SK-N-SH treated with all-trans-retinoic acid at 6 μM for 48 hours (cell line): ENCODE measurements at regions not wholly inside any gene's neighbourhood (a gene's known extent, or its start where the extent isn't known, plus 50 kb on each side); places are given as distances from the start of the nearest gene placed in this dataset.
"Not testable (repeated sequence)": the region's sequence is repeated elsewhere in the genome, so short reads cannot be mapped to it uniquely, and the experiment has no call there.

Experiments
- ATAC-seq: fragments of 200-7000 bp; cut with Tn5 transposase; 3 replicates; pipeline ENCODE4 v1.9.1; 2020; ENCODE audit warnings: mild to moderate bottlenecking, moderate library complexity
- ARNTL ChIP-seq: fragments of 450-650 bp; formaldehyde crosslinking; IDR thresholded peaks from 2 replicates; pipeline ENCODE4 v1.5.0; 2020; ENCODE audit warnings: low read depth, mild to moderate bottlenecking, moderate library complexity, borderline replicate concordance
- BACH2 ChIP-seq: fragments of 250-450 bp; sonication (Bioruptor Pico); IDR thresholded peaks from 2 replicates; pipeline ENCODE4 v1.9.0; 2021; ENCODE audit warnings: mild to moderate bottlenecking, borderline replicate concordance
- CSDC2 ChIP-seq: fragments of 250-450 bp; sonication (Bioruptor Pico); IDR thresholded peaks from 2 replicates; pipeline ENCODE4 v1.5.0; 2020; ENCODE audit warnings: mild to moderate bottlenecking, moderate library complexity
- GLIS3 ChIP-seq: fragments of 250-450 bp; sonication (Bioruptor Pico); IDR thresholded peaks from 2 replicates; pipeline ENCODE4 v1.5.0; 2020; ENCODE audit warnings: mild to moderate bottlenecking, moderate library complexity
- ISL1 ChIP-seq: fragments of 250-450 bp; sonication (Bioruptor Pico); IDR thresholded peaks from 2 replicates; pipeline ENCODE4 v2.1.2; 2022; ENCODE audit warnings: mild to moderate bottlenecking, moderate library complexity
- OSR1 ChIP-seq: fragments of 250-450 bp; sonication (Bioruptor Pico); IDR thresholded peaks from 2 replicates; pipeline ENCODE4 v1.8.0; 2022; ENCODE audit warnings: moderate library complexity, mild to moderate bottlenecking, inconsistent platforms
- PPARA ChIP-seq: fragments of 250-450 bp; sonication (Bioruptor Pico); IDR thresholded peaks from 2 replicates; pipeline ENCODE4 v1.5.0; 2020; ENCODE audit warnings: mild to moderate bottlenecking, borderline replicate concordance
- SNAI2 ChIP-seq: fragments of 250-450 bp; sonication (Bioruptor Pico); IDR thresholded peaks from 2 replicates; pipeline ENCODE4 v1.5.0; 2020; ENCODE audit warnings: mild to moderate bottlenecking, moderate library complexity
- TCF4 ChIP-seq: fragments of 250-450 bp; sonication (Bioruptor Pico); IDR thresholded peaks from 2 replicates; pipeline ENCODE4 v1.8.0; 2021; ENCODE audit warnings: mild to moderate bottlenecking, moderate library complexity, borderline replicate concordance
- TOX ChIP-seq: fragments of 250-450 bp; sonication (Bioruptor Pico); IDR thresholded peaks from 2 replicates; pipeline ENCODE4 v1.8.0; 2021; ENCODE audit warnings: mild to moderate bottlenecking, moderate library complexity, borderline replicate concordance
- ZC3H10 ChIP-seq: fragments of 250-450 bp; sonication (Bioruptor Pico); IDR thresholded peaks from 2 replicates; pipeline ENCODE4 v1.5.1; 2021; ENCODE audit warnings: mild to moderate bottlenecking, moderate library complexity
- ZFP3 ChIP-seq: fragments of 250-450 bp; sonication (Bioruptor Pico); IDR thresholded peaks from 2 replicates; pipeline ENCODE4 v1.5.0; 2020; ENCODE audit warnings: mild to moderate bottlenecking, moderate library complexity
- ZFP30 ChIP-seq: fragments of 450-650 bp; formaldehyde crosslinking; IDR thresholded peaks from 2 replicates; pipeline ENCODE4 v1.5.0; 2022; ENCODE audit warnings: mild to moderate bottlenecking, moderate library complexity
- ZNF565 ChIP-seq: fragments of 450-650 bp; formaldehyde crosslinking; conservative IDR thresholded peaks from 2 replicates; pipeline ENCODE4 v1.5.0; 2020; ENCODE audit warnings: low read depth, mild to moderate bottlenecking, moderate library complexity
- ZNF70 ChIP-seq: fragments of 450-650 bp; formaldehyde crosslinking; IDR thresholded peaks from 2 replicates; pipeline ENCODE4 v1.5.0; 2020; ENCODE audit warnings: mild to moderate bottlenecking, moderate library complexity
- ZNF8 ChIP-seq: fragments of 450-650 bp; formaldehyde crosslinking; IDR thresholded peaks from 2 replicates; pipeline ENCODE4 v1.5.0; 2020; ENCODE audit warnings: mild to moderate bottlenecking, moderate library complexity
- TF ChIP-seq, protein P1 (sequence below): fragments of 250-450 bp; sonication (Bioruptor Pico); IDR thresholded peaks from 2 replicates; pipeline ENCODE4 v1.5.1; 2020; ENCODE audit warnings: low read depth, mild to moderate bottlenecking, moderate library complexity
- TF ChIP-seq, protein P2 (sequence below): fragments of 250-450 bp; sonication (Bioruptor Pico); IDR thresholded peaks from 2 replicates; pipeline ENCODE4 v1.8.0; 2021; ENCODE audit warnings: low read depth, mild to moderate bottlenecking, moderate library complexity, borderline replicate concordance
- TF ChIP-seq, protein P3 (sequence below): fragments of 250-450 bp; sonication (Bioruptor Pico); IDR thresholded peaks from 2 replicates; pipeline ENCODE4 v1.5.0; 2020; ENCODE audit warnings: mild to moderate bottlenecking, moderate library complexity
- TF ChIP-seq, protein P4 (sequence below): fragments of 250-450 bp; sonication (Bioruptor Pico); IDR thresholded peaks from 2 replicates; pipeline ENCODE4 v1.8.0; 2020; ENCODE audit warnings: mild to moderate bottlenecking, moderate library complexity, borderline replicate concordance

DNA sequence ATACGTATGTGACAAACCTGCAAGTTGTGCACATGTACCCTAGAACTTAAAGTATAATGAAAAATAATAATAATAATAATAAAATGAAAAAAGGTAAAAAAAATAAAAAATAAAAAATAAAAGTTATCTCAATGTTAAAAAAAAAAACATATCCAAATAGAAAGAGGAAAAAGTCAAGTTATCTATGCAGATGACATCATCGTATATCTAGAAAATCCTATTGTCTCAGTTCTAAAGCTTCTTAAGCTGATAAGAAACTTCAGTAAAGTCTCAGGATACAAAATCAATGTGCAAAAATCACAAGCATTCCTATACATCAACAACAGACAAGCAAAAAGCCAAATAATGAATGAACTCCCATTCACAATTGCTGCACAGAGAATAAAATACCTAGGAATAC lies 466.6 kb upstream of the PHF14 start:
- no peak for ATAC-seq
- TF ChIP-seq GLIS3 = no peak
- TF ChIP-seq, protein P1, sequence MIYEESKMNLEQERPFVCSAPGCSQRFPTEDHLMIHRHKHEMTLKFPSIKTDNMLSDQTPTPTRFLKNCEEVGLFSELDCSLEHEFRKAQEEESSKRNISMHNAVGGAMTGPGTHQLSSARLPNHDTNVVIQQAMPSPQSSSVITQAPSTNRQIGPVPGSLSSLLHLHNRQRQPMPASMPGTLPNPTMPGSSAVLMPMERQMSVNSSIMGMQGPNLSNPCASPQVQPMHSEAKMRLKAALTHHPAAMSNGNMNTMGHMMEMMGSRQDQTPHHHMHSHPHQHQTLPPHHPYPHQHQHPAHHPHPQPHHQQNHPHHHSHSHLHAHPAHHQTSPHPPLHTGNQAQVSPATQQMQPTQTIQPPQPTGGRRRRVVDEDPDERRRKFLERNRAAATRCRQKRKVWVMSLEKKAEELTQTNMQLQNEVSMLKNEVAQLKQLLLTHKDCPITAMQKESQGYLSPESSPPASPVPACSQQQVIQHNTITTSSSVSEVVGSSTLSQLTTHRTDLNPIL (CRISPR knock-in tag) = no peak
- TF ChIP-seq ZNF565 = no peak

DNA sequence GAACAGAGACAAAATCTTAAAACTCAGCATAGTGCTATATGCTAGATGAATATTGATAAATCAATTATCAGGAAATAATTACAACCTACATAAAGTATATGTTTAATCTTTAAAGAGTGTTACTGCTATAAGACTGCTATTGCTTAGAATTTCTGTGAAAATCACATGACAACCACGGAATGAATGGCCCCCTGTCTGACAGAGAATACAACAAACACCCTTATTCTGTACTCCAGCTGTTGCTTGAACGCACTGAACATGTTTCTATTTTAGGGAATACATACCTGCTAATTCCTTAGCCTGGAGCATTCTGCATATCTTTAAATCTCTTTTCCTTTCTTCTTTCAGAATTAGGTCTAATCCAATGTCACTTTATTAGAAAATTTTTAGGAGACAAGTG lies 452.4 kb upstream of the PHF14 start:
- TF ChIP-seq, protein P2, sequence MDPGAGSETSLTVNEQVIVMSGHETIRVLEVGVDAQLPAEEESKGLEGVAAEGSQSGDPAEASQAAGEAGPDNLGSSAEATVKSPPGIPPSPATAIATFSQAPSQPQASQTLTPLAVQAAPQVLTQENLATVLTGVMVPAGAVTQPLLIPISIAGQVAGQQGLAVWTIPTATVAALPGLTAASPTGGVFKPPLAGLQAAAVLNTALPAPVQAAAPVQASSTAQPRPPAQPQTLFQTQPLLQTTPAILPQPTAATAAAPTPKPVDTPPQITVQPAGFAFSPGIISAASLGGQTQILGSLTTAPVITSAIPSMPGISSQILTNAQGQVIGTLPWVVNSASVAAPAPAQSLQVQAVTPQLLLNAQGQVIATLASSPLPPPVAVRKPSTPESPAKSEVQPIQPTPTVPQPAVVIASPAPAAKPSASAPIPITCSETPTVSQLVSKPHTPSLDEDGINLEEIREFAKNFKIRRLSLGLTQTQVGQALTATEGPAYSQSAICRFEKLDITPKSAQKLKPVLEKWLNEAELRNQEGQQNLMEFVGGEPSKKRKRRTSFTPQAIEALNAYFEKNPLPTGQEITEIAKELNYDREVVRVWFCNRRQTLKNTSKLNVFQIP (CRISPR knock-in tag) = no peak
- TF ChIP-seq ZNF70 (CRISPR knock-in tag) = no peak
- no peak for TF ChIP-seq ARNTL
- TF ChIP-seq, protein P3, sequence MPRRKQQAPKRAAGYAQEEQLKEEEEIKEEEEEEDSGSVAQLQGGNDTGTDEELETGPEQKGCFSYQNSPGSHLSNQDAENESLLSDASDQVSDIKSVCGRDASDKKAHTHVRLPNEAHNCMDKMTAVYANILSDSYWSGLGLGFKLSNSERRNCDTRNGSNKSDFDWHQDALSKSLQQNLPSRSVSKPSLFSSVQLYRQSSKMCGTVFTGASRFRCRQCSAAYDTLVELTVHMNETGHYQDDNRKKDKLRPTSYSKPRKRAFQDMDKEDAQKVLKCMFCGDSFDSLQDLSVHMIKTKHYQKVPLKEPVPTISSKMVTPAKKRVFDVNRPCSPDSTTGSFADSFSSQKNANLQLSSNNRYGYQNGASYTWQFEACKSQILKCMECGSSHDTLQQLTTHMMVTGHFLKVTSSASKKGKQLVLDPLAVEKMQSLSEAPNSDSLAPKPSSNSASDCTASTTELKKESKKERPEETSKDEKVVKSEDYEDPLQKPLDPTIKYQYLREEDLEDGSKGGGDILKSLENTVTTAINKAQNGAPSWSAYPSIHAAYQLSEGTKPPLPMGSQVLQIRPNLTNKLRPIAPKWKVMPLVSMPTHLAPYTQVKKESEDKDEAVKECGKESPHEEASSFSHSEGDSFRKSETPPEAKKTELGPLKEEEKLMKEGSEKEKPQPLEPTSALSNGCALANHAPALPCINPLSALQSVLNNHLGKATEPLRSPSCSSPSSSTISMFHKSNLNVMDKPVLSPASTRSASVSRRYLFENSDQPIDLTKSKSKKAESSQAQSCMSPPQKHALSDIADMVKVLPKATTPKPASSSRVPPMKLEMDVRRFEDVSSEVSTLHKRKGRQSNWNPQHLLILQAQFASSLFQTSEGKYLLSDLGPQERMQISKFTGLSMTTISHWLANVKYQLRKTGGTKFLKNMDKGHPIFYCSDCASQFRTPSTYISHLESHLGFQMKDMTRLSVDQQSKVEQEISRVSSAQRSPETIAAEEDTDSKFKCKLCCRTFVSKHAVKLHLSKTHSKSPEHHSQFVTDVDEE (CRISPR knock-in tag) = no peak
- TF ChIP-seq GLIS3 = no peak
- TF ChIP-seq BACH2 = no peak
- TF ChIP-seq CSDC2 (CRISPR knock-in tag) = no peak
- TF ChIP-seq OSR1 = no peak
- no peak for TF ChIP-seq ZC3H10 (CRISPR knock-in tag)
- TF ChIP-seq ISL1 = no peak
- no peak for TF ChIP-seq TOX (CRISPR knock-in tag)
- no peak for TF ChIP-seq ZFP3
- ATAC-seq = no peak

DNA sequence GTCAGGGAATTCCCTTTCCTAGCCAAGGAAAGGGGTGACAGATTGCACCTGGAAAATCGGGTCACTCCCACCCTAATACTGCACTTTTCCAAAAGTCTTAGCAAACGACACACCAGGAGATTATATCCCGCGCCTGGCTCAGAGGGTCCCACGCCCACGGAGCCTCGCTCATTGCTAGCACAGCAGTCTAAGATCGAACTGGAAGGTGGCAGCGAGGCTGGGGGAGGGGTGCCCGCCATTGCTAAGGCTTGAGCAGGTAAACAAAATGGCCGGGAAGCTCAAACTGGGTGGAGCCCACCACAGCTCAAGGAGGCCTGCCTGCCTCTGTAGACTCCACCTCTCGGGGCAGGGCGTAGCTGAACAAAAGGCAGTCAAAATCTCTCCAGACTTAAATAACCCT lies 440.2 kb upstream of the PHF14 start:
- ATAC-seq = not testable (repeated sequence)

DNA sequence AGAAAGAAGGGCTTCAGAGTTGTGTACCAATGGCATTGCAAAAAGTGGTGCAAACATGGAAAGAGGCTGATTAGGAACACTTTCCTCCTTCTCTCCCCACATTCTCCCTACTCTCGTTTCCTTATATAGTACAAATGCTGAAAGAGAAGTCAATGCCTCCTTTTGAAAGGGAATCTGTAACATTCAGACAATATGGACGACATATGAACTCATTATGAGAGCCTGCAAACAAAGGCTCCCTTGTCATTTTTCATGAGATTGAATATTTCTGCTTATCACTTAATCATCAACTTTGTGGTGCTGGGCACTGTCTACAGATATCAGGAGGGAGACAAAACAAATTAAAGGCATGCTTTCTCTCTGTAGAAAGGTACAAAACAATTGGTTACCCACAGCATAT lies 437.1 kb upstream of the PHF14 start:
- no peak for ATAC-seq
- TF ChIP-seq ARNTL (no peak), CSDC2 (CRISPR knock-in tag) (no peak), OSR1 (no peak), ZNF70 (CRISPR knock-in tag) (no peak), BACH2 (no peak), TOX (CRISPR knock-in tag) (no peak), SNAI2 (CRISPR knock-in tag) (no peak), GLIS3 (no peak), TCF4 (no peak)
- TF ChIP-seq, protein P4, sequence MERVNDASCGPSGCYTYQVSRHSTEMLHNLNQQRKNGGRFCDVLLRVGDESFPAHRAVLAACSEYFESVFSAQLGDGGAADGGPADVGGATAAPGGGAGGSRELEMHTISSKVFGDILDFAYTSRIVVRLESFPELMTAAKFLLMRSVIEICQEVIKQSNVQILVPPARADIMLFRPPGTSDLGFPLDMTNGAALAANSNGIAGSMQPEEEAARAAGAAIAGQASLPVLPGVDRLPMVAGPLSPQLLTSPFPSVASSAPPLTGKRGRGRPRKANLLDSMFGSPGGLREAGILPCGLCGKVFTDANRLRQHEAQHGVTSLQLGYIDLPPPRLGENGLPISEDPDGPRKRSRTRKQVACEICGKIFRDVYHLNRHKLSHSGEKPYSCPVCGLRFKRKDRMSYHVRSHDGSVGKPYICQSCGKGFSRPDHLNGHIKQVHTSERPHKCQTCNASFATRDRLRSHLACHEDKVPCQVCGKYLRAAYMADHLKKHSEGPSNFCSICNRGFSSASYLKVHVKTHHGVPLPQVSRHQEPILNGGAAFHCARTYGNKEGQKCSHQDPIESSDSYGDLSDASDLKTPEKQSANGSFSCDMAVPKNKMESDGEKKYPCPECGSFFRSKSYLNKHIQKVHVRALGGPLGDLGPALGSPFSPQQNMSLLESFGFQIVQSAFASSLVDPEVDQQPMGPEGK (CRISPR knock-in tag) = no peak

DNA sequence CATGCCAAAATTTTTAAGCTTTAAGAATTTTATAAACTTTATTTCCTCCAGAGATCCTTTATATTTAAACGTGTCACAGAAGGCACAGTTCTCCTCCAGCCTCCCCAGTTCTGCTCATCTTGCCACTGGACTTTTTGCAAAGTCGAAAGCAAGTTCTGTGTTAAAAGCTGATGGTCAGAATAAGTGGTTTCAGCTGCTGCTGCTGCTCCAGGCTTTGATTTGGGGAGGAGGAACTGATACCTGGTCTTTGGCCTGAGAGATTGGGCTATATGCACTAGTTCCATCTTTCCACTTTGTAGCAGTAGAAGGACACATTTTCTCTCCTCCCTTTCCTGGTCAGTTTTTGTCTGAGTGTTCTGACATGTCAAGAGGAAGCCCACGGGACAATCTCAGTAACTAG lies 435.9 kb upstream of the PHF14 start:
- ATAC-seq = no peak

More for the DNA sequence above, 435.9 kb upstream of the PHF14 start:
- TF ChIP-seq GLIS3 (no peak), ISL1 (no peak), ZC3H10 (CRISPR knock-in tag) (no peak), PPARA (CRISPR knock-in tag) (no peak), ZNF8 (CRISPR knock-in tag) (no peak), ZFP30 (CRISPR knock-in tag) (no peak), CSDC2 (CRISPR knock-in tag) (no peak), TCF4 (no peak)
- TF ChIP-seq, protein P3 (CRISPR knock-in tag) = no peak
- TF ChIP-seq, all 23 proteins: peak for 0
